Astrocyte (in vitro differentiated cells and primary cell): ENCODE measurements at regions not wholly inside any gene's neighbourhood (a gene's known extent, or its start where the extent isn't known, plus 50 kb on each side); places are given as distances from the start of the nearest gene placed in this dataset.

ENCODE experiments used
- CTCF ChIP-seq: IDR thresholded peaks from 2 replicates; pipeline ENCODE4 v1.5.1; 2011; ENCODE audit warnings: low read depth, mild to moderate bottlenecking, inconsistent platforms, low read length, moderate library complexity; ENCODE audit not compliant: insufficient read depth
- EZH2 ChIP-seq: IDR thresholded peaks from 2 replicates; pipeline ENCODE4 v1.6.1; 2012; ENCODE audit warnings: mild to moderate bottlenecking, low read length, inconsistent platforms; ENCODE audit not compliant: insufficient read depth

- TF ChIP-seq CTCF, result peak; percentile 38
- no peak for TF ChIP-seq EZH2
Measured at GRCh38 chr10:128530301-128530700, 404.1 kb upstream of the MKI67 start.
